ENCODE measurements at regions not wholly inside any gene's neighbourhood (a gene's known extent, or its start where the extent isn't known, plus 50 kb on each side); places are given as distances from the start of the nearest gene placed in this dataset.

DNA sequence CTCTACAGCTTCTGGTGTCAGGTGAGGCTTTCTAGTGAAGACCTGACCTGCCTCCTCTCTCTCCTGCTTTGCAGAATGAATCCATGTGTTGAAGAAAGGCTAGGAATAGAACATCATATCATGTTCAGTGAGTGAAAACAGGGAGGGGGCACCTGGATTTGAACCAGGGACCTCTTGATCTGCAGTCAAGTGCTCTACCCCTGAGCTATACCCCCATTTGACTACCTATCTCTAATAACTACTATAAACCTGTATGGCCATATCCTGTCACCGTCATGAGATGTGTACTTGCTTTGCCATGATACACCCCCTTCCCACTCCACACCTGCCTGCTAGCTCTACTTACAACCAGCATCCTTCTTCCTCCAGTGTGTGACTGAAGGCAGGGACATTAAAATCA lies 91.3 kb upstream of the ZNF746 start:
- Histone ChIP-seq H4K20me1 (ENCODE audit: insufficient read depth, low read length, poor library complexity, severe bottlenecking) (no peaks in the 10 kb centered on the region), H3K4me1 (ENCODE audit: insufficient read depth, low read length, poor library complexity, severe bottlenecking) (no peaks in the 10 kb centered on the region), H3K9me3 (ENCODE audit: insufficient read depth, low read depth, low read length) (no peaks in the 10 kb centered on the region), H3K27me3 (ENCODE audit: insufficient read depth, low read length, poor library complexity, severe bottlenecking) (no peaks in the 10 kb centered on the region), H3K9me2 (replicated peaks; ENCODE audit: low read depth, low read length) (no peaks in the 10 kb centered on the region), H3F3A (ENCODE audit: low read depth) (no peaks in the 10 kb centered on the region), H3K36me3 (ENCODE audit: insufficient read depth, low read length) (peaks cover 60% of the 10 kb centered on the region; the same call in 1 of the 2 replicates), H3K4me3 (ENCODE audit: low read length, poor library complexity, severe bottlenecking) (no peak overlapping the region), H2AFZ (ENCODE audit: low read length) (no peak overlapping the region), H3K9ac (ENCODE audit: low read depth, low read length, poor library complexity, severe bottlenecking) (no peak overlapping the region), H3K79me2 (ENCODE audit: insufficient read depth, low read length) (no peaks in the 10 kb centered on the region), H3K4me2 (ENCODE audit: low read depth, low read length, poor library complexity, severe bottlenecking) (no peak overlapping the region)
- no peak for TF ChIP-seq EZH2phosphoT487 (IDR thresholded peaks at IDR 0.05; ENCODE audit: borderline replicate concordance)
- TF ChIP-seq, protein P1, sequence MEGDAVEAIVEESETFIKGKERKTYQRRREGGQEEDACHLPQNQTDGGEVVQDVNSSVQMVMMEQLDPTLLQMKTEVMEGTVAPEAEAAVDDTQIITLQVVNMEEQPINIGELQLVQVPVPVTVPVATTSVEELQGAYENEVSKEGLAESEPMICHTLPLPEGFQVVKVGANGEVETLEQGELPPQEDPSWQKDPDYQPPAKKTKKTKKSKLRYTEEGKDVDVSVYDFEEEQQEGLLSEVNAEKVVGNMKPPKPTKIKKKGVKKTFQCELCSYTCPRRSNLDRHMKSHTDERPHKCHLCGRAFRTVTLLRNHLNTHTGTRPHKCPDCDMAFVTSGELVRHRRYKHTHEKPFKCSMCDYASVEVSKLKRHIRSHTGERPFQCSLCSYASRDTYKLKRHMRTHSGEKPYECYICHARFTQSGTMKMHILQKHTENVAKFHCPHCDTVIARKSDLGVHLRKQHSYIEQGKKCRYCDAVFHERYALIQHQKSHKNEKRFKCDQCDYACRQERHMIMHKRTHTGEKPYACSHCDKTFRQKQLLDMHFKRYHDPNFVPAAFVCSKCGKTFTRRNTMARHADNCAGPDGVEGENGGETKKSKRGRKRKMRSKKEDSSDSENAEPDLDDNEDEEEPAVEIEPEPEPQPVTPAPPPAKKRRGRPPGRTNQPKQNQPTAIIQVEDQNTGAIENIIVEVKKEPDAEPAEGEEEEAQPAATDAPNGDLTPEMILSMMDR (conservative IDR thresholded peaks at IDR 0.05; ENCODE audit: low read length) = no peak

DNA sequence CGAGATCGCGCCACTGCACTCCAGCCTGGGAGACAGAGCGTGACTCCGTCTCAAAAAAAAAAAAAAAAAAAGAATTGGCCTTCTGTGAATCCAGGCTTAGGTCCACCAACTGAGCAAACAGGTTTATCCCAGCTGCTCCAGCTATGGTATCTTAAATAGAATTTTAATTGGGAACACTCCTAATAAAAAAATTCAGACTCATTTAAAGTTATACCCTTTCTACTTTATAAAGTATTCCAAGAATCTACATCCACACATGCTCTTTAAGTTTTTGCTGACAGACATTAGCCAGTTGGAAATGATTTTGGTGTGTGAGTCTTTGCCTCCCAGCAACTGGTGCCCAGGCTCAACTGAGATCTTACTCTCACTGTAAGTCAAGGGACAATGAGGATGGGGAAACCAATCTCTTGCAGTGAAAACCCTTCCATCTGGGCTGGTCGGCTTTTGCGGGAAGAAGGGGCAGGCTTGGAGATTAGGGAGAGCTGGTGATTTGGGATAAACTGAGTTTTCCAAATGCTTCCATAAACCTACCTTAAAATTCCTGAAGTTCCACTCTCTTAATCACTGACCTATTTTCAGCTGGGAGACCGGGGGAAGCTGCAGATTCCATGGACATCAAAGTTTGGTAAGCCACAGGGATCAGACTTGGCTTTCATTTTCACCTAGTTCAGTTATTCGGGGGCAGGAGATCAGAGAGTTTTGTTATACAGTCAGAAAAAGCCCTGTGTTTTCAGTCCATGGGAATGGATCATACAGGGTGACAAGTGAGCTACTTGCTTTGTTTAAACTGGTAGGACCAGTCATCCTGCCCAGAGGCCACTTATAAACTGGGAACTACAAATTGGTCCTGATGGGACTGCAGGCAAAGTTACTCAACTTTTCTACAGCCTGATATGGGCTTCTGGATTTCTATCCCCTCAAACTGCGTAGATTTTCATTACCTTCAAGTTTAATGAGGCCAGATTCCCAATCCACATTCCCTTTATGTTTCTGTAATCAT lies 89.3 kb upstream of the ZNF746 start:
- Histone ChIP-seq H3K9me3 (ENCODE audit: insufficient read depth, low read depth, low read length) (no peaks in the 10 kb centered on the region), H3K9me2 (replicated peaks; ENCODE audit: low read depth, low read length) (no peaks in the 10 kb centered on the region), H3K4me1 (ENCODE audit: insufficient read depth, low read length, poor library complexity, severe bottlenecking) (no peaks in the 10 kb centered on the region), H3K36me3 (ENCODE audit: insufficient read depth, low read length) (peaks cover 65% of the 10 kb centered on the region; the same call in 1 of the 2 replicates), H3K4me3 (ENCODE audit: low read length, poor library complexity, severe bottlenecking) (no peak overlapping the region), H3F3A (ENCODE audit: low read depth) (no peaks in the 10 kb centered on the region), H3K27me3 (ENCODE audit: insufficient read depth, low read length, poor library complexity, severe bottlenecking) (no peaks in the 10 kb centered on the region), H4K20me1 (ENCODE audit: insufficient read depth, low read length, poor library complexity, severe bottlenecking) (no peaks in the 10 kb centered on the region), H2AFZ (ENCODE audit: low read length) (no peak overlapping the region), H3K79me2 (ENCODE audit: insufficient read depth, low read length) (no peaks in the 10 kb centered on the region), H3K9ac (ENCODE audit: low read depth, low read length, poor library complexity, severe bottlenecking) (no peak overlapping the region), H3K4me2 (ENCODE audit: low read depth, low read length, poor library complexity, severe bottlenecking) (no peak overlapping the region)
- no peak for TF ChIP-seq EZH2phosphoT487 (IDR thresholded peaks at IDR 0.05; ENCODE audit: borderline replicate concordance)
- TF ChIP-seq, protein P1 (conservative IDR thresholded peaks at IDR 0.05; ENCODE audit: low read length) = no peak

DNA sequence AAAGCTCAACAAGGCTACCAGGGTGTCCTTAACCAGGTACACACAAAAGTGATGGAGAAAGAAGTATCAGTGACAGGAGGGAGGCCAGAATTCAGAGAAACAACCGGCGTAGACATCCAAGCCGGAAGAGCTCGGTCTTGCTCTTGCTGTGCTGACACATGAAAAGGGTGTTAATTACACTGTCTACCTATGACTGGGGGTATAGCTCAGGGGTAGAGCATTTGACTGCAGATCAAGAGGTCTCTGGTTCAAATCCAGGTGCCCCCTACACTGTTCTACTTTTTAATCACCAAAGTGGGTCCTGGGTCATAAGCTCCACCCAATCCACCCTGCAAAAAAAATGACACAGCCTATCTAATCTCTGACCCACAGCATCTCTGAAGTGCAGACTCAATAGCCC lies 86.9 kb upstream of the ZNF746 start:
- no peak for TF ChIP-seq EZH2phosphoT487 (IDR thresholded peaks at IDR 0.05; ENCODE audit: borderline replicate concordance)
- TF ChIP-seq, protein P1 (conservative IDR thresholded peaks at IDR 0.05; ENCODE audit: low read length) = no peak

More for the DNA sequence above, 86.9 kb upstream of the ZNF746 start:
- Histone ChIP-seq H3K4me3 (ENCODE audit: low read length, poor library complexity, severe bottlenecking) (no peak overlapping the region), H3K36me3 (ENCODE audit: insufficient read depth, low read length) (peaks cover 78% of the 10 kb centered on the region; the same call in 1 of the 2 replicates), H2AFZ (ENCODE audit: low read length) (no peak overlapping the region), H3K4me2 (ENCODE audit: low read depth, low read length, poor library complexity, severe bottlenecking) (no peak overlapping the region), H3F3A (ENCODE audit: low read depth) (no peaks in the 10 kb centered on the region), H3K9me2 (replicated peaks; ENCODE audit: low read depth, low read length) (no peaks in the 10 kb centered on the region), H3K9ac (ENCODE audit: low read depth, low read length, poor library complexity, severe bottlenecking) (no peak overlapping the region), H3K27me3 (ENCODE audit: insufficient read depth, low read length, poor library complexity, severe bottlenecking) (no peaks in the 10 kb centered on the region), H4K20me1 (ENCODE audit: insufficient read depth, low read length, poor library complexity, severe bottlenecking) (no peaks in the 10 kb centered on the region), H3K9me3 (ENCODE audit: insufficient read depth, low read depth, low read length) (peaks cover 8% of the 10 kb centered on the region; the same call in 1 of the 2 replicates), H3K79me2 (ENCODE audit: insufficient read depth, low read length) (no peaks in the 10 kb centered on the region), H3K4me1 (ENCODE audit: insufficient read depth, low read length, poor library complexity, severe bottlenecking) (no peaks in the 10 kb centered on the region)
